Pulmonary artery endothelial cell (primary cell): ENCODE measurements at regions not wholly inside any gene's neighbourhood (a gene's known extent, or its start where the extent isn't known, plus 50 kb on each side); places are given as distances from the start of the nearest gene placed in this dataset.
"Not testable (repeated sequence)": the region's sequence is repeated elsewhere in the genome, so short reads cannot be mapped to it uniquely, and the experiment has no call there.

Experiments
- DNase-seq: peaks from one replicate; pipeline ENCODE4 v3.0.0-alpha.2; 2011; ENCODE audit warnings: low read depth, low spot score

GRCh38 chr17:53344778-53345177, 477.9 kb upstream of the KIF2B start:
- no peak for DNase-seq

GRCh38 chr17:53336281-53336680, 486.4 kb upstream of the KIF2B start:
- no peak for DNase-seq

DNA sequence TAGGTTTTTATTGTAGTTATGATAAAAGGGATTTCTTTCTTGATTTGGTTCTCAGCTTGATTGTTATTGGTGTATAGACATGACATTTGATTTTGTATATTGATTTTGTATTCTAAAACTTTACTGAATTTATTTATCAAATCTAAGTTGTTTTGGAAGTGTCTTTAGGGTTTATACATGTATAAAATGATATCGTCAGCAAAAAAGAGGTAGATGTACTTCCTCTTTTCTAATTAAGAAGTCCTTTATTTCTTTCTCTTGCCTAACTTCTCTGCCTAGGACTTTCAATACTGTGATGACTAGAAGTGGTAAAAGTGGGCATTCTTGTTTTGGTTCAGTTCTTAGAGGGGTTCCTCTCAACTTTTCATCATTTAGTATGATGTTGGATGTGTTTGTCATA, 487.3 kb upstream of the KIF2B start:
- DNase-seq: no peak

DNA sequence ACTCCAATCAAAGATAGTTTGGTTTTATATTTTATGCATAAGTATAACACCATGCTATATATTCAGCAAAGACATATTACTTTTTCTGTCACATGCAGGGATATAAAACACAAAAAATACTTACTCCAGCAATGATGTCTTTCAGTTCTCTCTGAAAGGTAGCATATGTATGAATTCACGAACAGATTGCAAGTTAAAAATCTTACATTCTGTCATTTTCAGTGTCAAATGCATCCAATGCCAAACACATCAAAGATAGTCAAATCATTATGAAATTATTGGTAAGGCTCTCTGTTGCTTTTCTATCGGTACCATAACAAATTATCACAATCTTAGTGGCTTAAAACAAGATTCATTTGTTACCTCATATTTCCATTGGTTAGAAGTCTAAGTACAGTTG, 492.0 kb upstream of the KIF2B start:
- DNase-seq: no peak

DNA sequence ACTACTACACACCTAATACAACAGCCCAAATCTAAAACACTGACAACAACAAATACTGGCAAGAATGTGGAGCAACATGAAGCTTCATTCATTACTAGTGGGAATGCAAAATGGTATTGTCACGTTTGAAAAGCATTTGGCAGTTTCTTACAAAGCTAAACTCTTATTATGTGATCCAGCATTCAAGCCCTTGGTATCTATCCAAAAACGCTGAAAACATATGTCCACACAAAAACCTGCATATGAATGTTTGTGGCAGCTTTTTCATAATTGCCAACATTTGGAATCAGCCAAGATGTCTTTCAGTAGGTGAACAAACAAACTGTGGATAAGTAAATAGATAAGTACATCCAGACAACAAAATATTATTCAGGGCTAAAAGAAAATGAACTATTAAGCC, 501.1 kb upstream of the KIF2B start:
- DNase-seq: no peak

GRCh38 chr17:53319947-53320346, 502.8 kb upstream of the KIF2B start:
- DNase-seq: no peak

- DNase-seq: no peak
Measured at GRCh38 chr17:53316988-53317387, 505.7 kb upstream of the KIF2B start.

GRCh38 chr17:53316073-53316472, 506.7 kb upstream of the KIF2B start:
- no peak for DNase-seq

- no peak for DNase-seq
Measured at GRCh38 chr17:53314521-53314920, 508.2 kb upstream of the KIF2B start.

DNA sequence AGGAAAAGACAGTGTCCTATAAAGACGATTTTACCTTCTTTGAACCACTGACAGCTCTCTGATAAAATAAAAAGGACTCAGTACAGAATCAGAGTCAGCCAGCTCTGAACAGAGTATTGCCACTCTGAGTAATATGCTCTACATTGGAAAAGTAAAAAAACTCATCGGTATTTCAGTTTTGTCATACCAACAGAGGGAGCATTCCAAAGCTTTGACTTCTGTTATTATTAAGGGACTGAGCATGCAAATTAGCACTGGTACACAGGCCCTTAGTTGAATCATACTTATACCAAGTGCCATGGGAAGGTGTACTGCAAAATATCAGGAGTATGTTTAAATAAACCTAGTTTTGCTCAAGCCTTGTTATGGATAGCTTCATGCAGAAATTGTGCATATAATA, 509.0 kb upstream of the KIF2B start:
- DNase-seq: no peak

DNA sequence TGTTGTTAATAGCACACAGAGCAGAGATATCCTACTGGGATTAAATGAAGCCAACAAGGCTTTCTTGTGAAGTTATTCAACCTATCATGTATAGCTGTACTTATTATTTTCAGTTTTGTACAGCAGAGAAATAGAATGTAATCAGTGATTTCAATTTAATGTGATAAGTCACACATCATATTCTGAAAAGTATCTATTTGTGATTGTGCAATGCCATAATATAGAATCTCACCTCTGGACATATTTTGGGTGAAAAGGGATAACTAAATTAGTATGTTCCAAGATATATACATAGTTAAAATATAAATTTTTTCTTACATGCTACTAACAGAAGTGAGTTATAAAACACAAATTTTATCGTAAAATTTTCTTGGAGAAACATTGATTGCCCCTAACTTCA, 544.3 kb upstream of the KIF2B start:
- DNase-seq: no peak

DNA sequence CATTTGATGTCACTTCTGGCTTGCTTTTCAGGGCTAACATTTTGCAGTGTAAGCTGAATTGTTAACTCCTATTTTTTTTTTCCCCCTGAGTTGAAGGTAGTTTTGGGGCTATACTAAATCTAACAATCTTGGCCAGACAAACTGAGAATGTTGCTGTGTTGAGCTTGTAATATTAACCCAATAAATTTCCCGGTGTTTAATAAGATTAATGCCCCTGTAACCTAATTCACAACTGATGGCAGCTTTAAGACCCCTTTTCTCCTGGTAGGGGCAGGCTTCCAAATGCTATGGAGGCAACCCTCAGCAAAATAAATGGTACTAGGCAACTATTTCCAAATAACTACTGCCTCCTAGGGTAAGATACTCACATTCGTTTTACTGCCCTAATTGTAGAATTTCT, 549.6 kb upstream of the KIF2B start:
- DNase-seq: no peak

DNA sequence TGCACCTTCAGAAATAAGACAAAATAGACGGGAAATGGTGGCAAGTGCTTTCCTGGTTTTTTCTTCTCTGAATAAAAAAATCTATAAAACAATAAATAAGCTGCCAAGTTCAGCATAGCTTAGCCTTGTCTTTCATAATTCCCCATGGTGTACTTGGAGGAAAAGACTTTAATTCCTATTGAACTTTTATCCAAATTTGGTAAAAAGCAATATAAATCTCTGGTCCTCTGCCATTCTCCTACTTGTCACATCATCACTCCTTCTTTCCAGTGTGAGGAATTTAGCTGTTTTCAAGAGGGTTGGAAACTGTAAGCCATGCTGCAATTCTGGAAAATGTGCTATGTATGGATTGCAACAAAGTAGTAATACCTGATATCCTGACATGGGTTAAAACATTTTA, 551.8 kb upstream of the KIF2B start:
- no peak for DNase-seq

GRCh38 chr17:53264730-53265129, 558.0 kb upstream of the KIF2B start:
- DNase-seq: no peak

DNA sequence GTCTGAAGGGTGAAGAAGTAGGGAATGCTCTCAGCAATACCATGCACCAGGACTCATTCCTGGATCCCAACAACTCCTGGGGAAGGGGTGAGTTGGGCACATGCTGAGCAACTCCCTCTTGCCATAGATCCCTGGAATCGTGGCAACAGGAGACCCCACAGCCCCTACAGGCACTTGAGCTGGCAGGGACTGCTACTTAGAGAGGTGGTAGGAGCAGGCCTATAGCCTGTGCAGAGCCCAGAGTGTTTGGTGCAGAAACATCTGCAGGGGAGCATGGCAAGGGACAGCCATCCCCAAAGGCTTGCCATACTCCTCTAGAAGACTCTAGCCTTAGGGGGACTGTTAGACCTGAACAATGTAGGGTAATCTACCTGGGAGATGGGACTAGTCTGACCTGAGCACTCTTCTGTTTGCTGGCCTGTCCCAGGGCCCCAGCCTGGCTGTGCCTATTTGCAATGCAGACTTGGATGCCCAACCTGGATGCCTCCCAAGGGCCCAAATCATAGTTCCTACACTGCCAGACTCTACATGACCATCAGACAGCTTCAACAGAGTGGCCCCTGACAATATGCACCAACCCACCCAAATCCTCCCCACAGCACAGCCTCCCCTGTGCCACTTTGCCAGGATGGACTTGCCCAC, 568.6 kb upstream of the KIF2B start:
- DNase-seq: no peak

DNA sequence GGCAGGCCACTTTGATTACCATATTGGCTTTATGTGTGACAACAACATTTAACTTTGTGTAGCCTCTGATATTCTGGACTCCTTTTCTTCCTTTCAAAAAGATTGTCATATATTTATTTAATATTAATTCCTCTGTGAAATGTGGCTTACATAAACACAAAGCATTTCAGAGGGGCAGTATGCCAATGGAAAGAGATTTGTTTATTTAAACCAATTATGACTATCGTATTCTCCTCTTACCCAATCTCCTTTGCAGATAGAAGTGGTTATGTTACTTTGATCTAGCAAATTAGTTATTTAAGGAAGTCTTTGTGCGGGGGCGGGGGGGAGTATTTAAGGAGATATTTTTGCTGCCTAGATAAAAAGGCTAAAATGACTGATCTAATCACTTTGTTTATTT, 573.7 kb upstream of the KIF2B start:
- DNase-seq: no peak

DNA sequence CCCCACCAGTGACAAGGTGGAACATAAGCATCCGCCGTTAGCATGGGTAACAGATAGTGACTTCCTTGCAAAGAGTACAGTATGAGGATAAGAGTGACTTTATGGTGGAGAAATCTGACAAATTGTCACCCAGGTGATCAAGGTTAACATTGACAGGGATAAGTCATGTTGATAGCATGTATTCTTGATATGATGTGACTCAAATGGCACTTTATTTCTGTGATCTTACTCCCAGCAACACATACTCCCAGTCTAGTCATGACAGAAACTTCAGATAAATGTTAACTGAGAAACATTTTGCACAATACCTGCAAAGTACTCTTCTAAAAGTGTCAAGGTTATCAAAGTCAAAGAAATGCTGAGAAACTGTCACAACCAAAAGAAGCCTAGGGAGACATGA, 588.6 kb upstream of the KIF2B start:
- DNase-seq: no peak

- DNase-seq: no peak
Measured at GRCh38 chr17:53227514-53227913, 595.2 kb upstream of the KIF2B start.

GRCh38 chr17:53227111-53227510, 595.6 kb upstream of the KIF2B start:
- no peak for DNase-seq

DNA sequence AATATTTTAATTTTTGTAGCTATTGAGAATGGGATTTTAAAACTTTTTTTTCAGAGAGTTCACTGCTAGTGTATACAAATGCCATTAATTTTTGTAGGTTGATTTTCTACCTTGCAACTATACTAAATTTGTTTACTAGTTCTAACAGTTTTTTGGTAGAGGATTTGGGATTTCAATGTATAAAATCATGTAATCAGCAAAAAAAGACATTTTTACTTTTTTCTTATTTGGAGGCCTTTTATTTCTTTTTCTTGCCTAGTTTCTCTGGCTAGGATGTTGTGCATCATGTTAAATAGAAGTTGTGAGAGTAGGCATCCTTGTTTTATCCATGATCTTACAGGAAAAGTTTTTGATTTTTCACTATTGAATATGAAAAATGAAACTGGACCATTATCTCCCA, 602.9 kb upstream of the KIF2B start:
- no peak for DNase-seq

- DNase-seq: no peak
Measured at GRCh38 chr17:53218723-53219122, 604.0 kb upstream of the KIF2B start.

DNA sequence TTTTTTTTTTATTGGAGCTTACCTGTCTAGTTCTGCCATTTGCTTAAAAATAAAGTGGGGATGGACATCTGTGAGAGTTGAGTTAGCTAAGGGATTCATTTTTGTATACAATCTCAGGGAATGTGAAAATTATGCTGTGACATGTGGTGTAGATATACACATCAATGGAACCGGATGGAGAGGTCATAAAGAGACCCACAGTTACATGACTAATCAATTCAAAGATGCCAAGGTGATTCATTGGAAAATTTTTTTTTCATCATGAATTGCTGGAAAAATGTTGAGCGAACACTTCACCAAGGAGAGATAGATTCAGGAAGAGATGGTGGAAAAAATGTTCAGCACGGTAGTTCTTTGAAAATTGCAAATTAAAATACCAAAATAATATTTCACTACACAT, 605.4 kb upstream of the KIF2B start:
- DNase-seq: no peak

GRCh38 chr17:53208935-53209334, 613.8 kb upstream of the KIF2B start:
- not testable (repeated sequence) for DNase-seq

DNA sequence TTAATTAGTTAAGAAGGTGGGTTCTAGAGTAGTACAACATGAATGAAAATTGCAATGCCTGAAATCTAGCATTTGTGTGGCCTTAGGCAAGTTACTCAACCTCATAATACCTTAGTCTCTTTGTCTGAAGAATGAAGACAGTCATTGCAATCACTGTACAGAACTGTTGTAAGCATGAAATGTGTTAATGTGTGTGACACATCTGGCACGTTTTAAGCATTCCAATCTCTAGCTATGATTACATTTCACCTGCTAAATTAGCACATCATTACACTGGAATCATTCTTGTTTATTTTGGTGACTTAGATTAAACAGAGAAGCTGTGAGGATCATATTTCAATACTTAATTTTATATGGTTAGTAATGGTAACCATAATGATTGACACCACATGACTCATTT, 629.7 kb upstream of the KIF2B start:
- DNase-seq: no peak
